CD4-positive, CD25-positive, alpha-beta regulatory T cell (primary cell): ENCODE measurements at regions not wholly inside any gene's neighbourhood (a gene's known extent, or its start where the extent isn't known, plus 50 kb on each side); places are given as distances from the start of the nearest gene placed in this dataset.

ENCODE experiments used
- ATAC-seq, 2 donors: fragments of 150-1000 bp; cut with Tn5 transposase; one replicate each; pipeline ENCODE4 v1.10.0; 2021; ENCODE audit warnings: low read depth in 2 of 2, moderate number of reproducible peaks in 2 of 2, moderate library complexity in 1 of 2
- DNase-seq, 3 donors: peaks; one replicate each; pipeline versions ENCODE4 v3.0.0 to v3.0.0-alpha.2; 2012 to 2022; ENCODE audit warnings: mixed read lengths in 1 of 3
- H3K27ac ChIP-seq: one replicate; pipeline ENCODE4 v1.7.0; 2013; ENCODE audit warnings: mild to moderate bottlenecking, low read length; ENCODE audit not compliant: insufficient read depth, poor library complexity, severe bottlenecking
- H3K27me3 ChIP-seq: one replicate; pipeline ENCODE4 v1.7.0; 2013; ENCODE audit warnings: low read length; ENCODE audit not compliant: control insufficient read depth, insufficient read depth
- H3K36me3 ChIP-seq: one replicate; pipeline ENCODE4 v1.7.0; 2013; ENCODE audit warnings: mild to moderate bottlenecking, low read length, moderate library complexity; ENCODE audit not compliant: control insufficient read depth, insufficient read depth
- H3K4me1 ChIP-seq: 2 replicates; pipeline ENCODE4 v1.7.0; 2013; ENCODE audit warnings: mild to moderate bottlenecking, low read length; ENCODE audit not compliant: insufficient read depth, control insufficient read depth, poor library complexity, severe bottlenecking
- H3K4me3 ChIP-seq: one replicate; pipeline ENCODE4 v1.7.0; 2013; ENCODE audit warnings: low read depth, mild to moderate bottlenecking, low read length, moderate library complexity
- H3K9me3 ChIP-seq, 2 experiments: 1 replicate in 1 of 2; 2 replicates in 1 of 2; pipeline ENCODE4 v1.7.0; 2013; ENCODE audit warnings: low read length in 2 of 2, mild to moderate bottlenecking in 1 of 2, moderate library complexity in 1 of 2; ENCODE audit not compliant: control insufficient read depth in 2 of 2
- H3K27ac Mint-ChIP-seq, 3 donors: one replicate each; pipeline ENCODE4 v1.8.0; 2020 to 2022; ENCODE audit warnings: mild to moderate bottlenecking in 3 of 3, mixed read lengths in 3 of 3, moderate library complexity in 2 of 3
- H3K27me3 Mint-ChIP-seq: one replicate; pipeline ENCODE4 v1.8.0; 2022; ENCODE audit warnings: mild to moderate bottlenecking, mixed read lengths
- H3K36me3 Mint-ChIP-seq: one replicate; pipeline ENCODE4 v1.8.0; 2020; ENCODE audit warnings: mixed read lengths
- H3K4me1 Mint-ChIP-seq, 4 donors: one replicate each; pipeline ENCODE4 v1.8.0; 2020 to 2022; ENCODE audit warnings: mixed read lengths in 4 of 4, mild to moderate bottlenecking in 1 of 4
- H3K4me3 Mint-ChIP-seq, 4 donors: one replicate each; pipeline ENCODE4 v1.8.0; 2020 to 2022; ENCODE audit warnings: mild to moderate bottlenecking in 4 of 4, mixed read lengths in 4 of 4, moderate library complexity in 3 of 4
- H3K9me3 Mint-ChIP-seq, 7 donors: one replicate each; pipeline ENCODE4 v1.8.0; 2020 to 2022; ENCODE audit warnings: mixed read lengths in 7 of 7, mild to moderate bottlenecking in 3 of 7, moderate library complexity in 2 of 7

DNA sequence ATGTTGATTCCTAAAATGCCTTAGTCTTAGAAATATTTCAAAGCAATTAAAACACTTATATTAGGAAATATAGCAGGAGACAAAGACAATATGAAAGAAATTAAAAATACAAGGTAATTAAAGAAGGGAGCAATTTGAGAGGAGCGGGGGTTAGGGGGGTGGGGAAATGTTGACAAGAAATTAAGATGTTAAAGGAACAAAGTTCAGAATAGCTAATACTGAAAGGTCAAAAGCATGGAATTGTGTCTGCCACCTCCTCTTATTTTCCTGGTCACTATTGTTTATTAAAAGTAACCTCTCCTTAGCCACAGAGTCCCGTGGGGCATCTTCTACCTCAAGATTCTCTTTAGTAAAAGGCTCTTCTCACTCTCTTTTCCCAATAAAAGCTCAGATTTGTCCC is 244.1 kb downstream of the MREG start:
- H3K36me3 Mint-ChIP-seq = no peaks in the 10 kb centered on the region

GRCh38 chr2:215767625-215768024 is 245.7 kb downstream of the MREG start:
- H3K36me3 ChIP-seq = no peaks in the 10 kb centered on the region
- H3K27me3 ChIP-seq = no peaks in the 10 kb centered on the region
- no peak overlapping the region for H3K27ac ChIP-seq
- Mint-ChIP-seq H3K27ac (no peak overlapping the region), H3K4me3 (no peak overlapping the region), H3K4me1 (no peaks in the 10 kb centered on the region), H3K36me3 (no peaks in the 10 kb centered on the region), H3K9me3 (peaks cover 0 to 5% (median 0%) of the 10 kb centered on the region in 7 donors), H3K27me3 (peaks cover 13% of the 10 kb centered on the region)
- no peaks in the 10 kb centered on the region for H3K9me3 ChIP-seq
- DNase-seq (no peak), ATAC-seq (no peak)
- no peak overlapping the region for H3K4me3 ChIP-seq
- no peaks in the 10 kb centered on the region for H3K4me1 ChIP-seq

More for the DNA sequence above, 244.1 kb downstream of the MREG start:
- Histone ChIP-seq H3K9me3 (no peaks in the 10 kb centered on the region), H3K27ac (no peak overlapping the region), H3K27me3 (no peaks in the 10 kb centered on the region), H3K36me3 (no peaks in the 10 kb centered on the region), H3K4me3 (no peak overlapping the region), H3K4me1 (no peaks in the 10 kb centered on the region)
- Mint-ChIP-seq H3K9me3 (peaks cover 0 to 5% (median 0%) of the 10 kb centered on the region in 7 donors), H3K4me1 (no peaks in the 10 kb centered on the region), H3K27me3 (peaks cover 6% of the 10 kb centered on the region), H3K4me3 (no peak overlapping the region), H3K27ac (no peak overlapping the region)
- ATAC-seq = no peak
- DNase-seq = no peak

DNA sequence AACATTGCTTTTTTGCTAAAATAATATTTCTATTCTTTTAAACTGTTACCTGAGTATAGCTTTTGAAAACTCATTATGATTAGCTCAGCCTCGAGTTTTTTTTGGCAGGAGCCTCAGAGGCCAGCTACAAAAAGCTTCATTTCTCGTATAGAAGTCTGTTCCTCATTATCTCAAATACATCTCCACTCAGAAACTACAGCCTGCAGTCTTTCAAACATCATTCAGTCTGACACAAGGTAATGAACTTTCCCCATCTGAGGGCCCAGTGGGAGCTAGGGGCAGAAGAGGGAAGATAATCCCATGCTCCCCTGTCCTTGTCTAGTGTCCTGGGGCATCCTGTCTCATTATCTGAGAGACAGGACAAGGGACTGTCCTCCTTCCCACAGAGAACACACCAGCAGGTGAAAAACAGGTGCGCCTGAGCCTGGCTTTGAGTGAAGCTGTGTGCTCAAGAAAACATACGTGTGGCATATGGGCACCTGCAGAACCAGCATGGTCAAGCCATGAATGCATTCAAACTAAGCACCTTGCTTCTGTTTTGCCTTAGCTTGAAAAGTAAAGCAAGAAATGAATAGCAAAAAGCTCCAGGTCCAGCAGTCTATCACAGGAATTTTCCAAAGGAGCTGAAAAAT is 247.5 kb downstream of the MREG start:
- peaks cover 0 to 5% (median 0%) of the 10 kb centered on the region in 7 donors for H3K9me3 Mint-ChIP-seq
- Histone ChIP-seq H3K4me1 (no peaks in the 10 kb centered on the region), H3K36me3 (no peaks in the 10 kb centered on the region), H3K27ac (no peak overlapping the region), H3K9me3 (no peaks in the 10 kb centered on the region), H3K27me3 (no peaks in the 10 kb centered on the region), H3K4me3 (no peak overlapping the region)
- ATAC-seq (no peak), DNase-seq (no peak)
- H3K4me3 Mint-ChIP-seq = no peak overlapping the region
- no peaks in the 10 kb centered on the region for H3K4me1 Mint-ChIP-seq
- H3K36me3 Mint-ChIP-seq = no peaks in the 10 kb centered on the region
- H3K27me3 Mint-ChIP-seq = peaks cover 13% of the 10 kb centered on the region
- H3K27ac Mint-ChIP-seq = no peak overlapping the region

DNA sequence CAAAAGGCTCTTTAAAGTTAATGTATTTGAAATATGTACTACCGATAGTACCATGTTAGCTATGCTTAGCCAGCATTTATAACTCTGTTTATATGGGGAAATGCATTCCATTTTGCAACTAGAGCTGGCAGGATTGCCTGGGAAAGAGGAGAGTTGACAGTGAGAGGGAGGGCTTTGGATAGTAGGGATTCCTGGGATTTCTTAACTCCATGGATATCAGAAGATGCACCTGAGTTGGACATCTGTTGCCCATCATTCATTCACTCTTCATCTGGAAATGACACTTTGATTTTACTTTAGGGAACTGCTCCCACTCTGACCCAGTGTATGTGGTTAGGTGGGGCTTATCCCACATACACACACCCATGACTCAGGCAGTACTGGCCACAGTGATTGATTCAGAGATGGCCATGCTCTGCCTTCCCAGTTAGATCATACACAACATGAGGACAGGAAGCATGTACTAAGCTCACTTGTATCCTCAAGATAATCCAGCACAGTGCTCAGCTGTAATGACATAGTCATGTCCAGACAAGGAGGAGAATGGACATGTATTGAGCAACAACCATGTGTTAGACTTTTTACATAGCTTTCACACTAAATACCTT is 248.8 kb downstream of the MREG start:
- H3K27me3 ChIP-seq = no peaks in the 10 kb centered on the region
- no peak for DNase-seq
- H3K36me3 ChIP-seq = no peaks in the 10 kb centered on the region

DNA sequence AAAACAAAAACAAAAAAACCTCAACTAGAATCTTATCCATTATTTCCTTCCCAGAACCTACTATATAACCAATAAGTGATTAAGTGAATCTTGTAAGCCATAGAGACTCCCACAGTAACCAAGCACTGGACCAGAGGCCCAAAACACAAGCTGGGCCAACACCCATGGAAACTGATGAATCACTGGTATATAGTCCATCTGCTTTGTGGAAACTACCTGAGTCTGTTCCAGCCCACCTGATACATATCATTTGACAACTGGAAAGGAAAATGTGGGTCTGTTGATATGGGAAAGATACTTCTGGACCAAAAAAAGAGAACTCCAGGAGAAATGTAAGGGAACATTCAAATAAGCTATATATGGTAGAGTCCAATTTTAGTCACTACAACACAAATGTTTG is 252.8 kb downstream of the MREG start:
- DNase-seq (no peak), ATAC-seq (no peak)
- Mint-ChIP-seq H3K36me3 (no peaks in the 10 kb centered on the region), H3K4me1 (no peaks in the 10 kb centered on the region), H3K27ac (no peak overlapping the region), H3K27me3 (peaks cover 12% of the 10 kb centered on the region), H3K9me3 (peaks cover 0 to 3% (median 0%) of the 10 kb centered on the region in 7 donors), H3K4me3 (no peak overlapping the region)
- no peaks in the 10 kb centered on the region for H3K27me3 ChIP-seq
- H3K4me3 ChIP-seq = no peak overlapping the region
- no peaks in the 10 kb centered on the region for H3K9me3 ChIP-seq
- H3K4me1 ChIP-seq = no peaks in the 10 kb centered on the region
- no peaks in the 10 kb centered on the region for H3K36me3 ChIP-seq
- no peak overlapping the region for H3K27ac ChIP-seq

More for the DNA sequence above, 248.8 kb downstream of the MREG start:
- Mint-ChIP-seq H3K4me1 (no peaks in the 10 kb centered on the region), H3K36me3 (no peaks in the 10 kb centered on the region), H3K9me3 (peaks cover 0 to 8% (median 0%) of the 10 kb centered on the region in 7 donors), H3K4me3 (no peak overlapping the region), H3K27ac (no peak overlapping the region), H3K27me3 (peaks cover 15% of the 10 kb centered on the region)
- H3K9me3 ChIP-seq = no peaks in the 10 kb centered on the region
- H3K4me3 ChIP-seq = no peak overlapping the region
- no peak for ATAC-seq
- H3K27ac ChIP-seq = no peak overlapping the region
- H3K4me1 ChIP-seq = no peaks in the 10 kb centered on the region

DNA sequence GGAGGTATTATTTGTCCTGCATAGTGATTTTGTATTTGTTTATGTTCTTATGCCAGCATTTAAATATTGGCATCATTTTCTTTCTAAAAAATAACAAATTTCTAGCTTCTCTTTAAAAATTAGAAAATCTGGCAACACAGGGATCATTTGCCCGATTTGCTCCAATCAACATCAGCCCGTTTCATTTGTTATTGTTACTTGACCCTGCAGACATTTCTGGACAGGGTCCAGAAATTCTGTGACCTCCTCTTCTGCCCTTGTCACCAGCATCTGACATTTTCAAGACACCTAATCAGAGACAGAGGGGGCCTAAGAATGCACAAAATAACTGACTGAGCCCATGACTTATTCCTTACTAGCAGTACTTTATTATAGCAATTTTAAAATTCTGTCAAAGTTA is 253.3 kb downstream of the MREG start:
- Histone ChIP-seq H3K4me1 (no peaks in the 10 kb centered on the region), H3K27me3 (no peaks in the 10 kb centered on the region), H3K4me3 (no peak overlapping the region), H3K36me3 (no peaks in the 10 kb centered on the region), H3K27ac (no peak overlapping the region), H3K9me3 (no peaks in the 10 kb centered on the region)
- H3K4me3 Mint-ChIP-seq = no peak overlapping the region
- H3K27me3 Mint-ChIP-seq = peaks cover 12% of the 10 kb centered on the region
- H3K36me3 Mint-ChIP-seq = no peaks in the 10 kb centered on the region
- no peak for DNase-seq
- no peak overlapping the region for H3K27ac Mint-ChIP-seq
- no peak for ATAC-seq
- peaks cover 0 to 3% (median 0%) of the 10 kb centered on the region in 7 donors for H3K9me3 Mint-ChIP-seq
- no peaks in the 10 kb centered on the region for H3K4me1 Mint-ChIP-seq

- H3K9me3 ChIP-seq = no peaks in the 10 kb centered on the region
- no peak overlapping the region for H3K27ac ChIP-seq
- no peak for DNase-seq
- no peaks in the 10 kb centered on the region for H3K36me3 ChIP-seq
- no peak overlapping the region for H3K27ac Mint-ChIP-seq
- no peak overlapping the region for H3K4me3 ChIP-seq
- no peak for ATAC-seq
- no peaks in the 10 kb centered on the region for H3K27me3 ChIP-seq
- no peaks in the 10 kb centered on the region for H3K4me1 Mint-ChIP-seq
- H3K4me1 ChIP-seq = no peaks in the 10 kb centered on the region
- H3K4me3 Mint-ChIP-seq = no peak overlapping the region
- peaks cover 0 to 6% (median 1%) of the 10 kb centered on the region in 7 donors for H3K9me3 Mint-ChIP-seq
- peaks cover 12% of the 10 kb centered on the region for H3K27me3 Mint-ChIP-seq
- no peaks in the 10 kb centered on the region for H3K36me3 Mint-ChIP-seq
Measured at GRCh38 chr2:215758691-215759090, 254.7 kb downstream of the MREG start.

GRCh38 chr2:215756346-215756730 is 257.0 kb downstream of the MREG start:
- no peaks in the 10 kb centered on the region for H3K36me3 Mint-ChIP-seq
- Histone ChIP-seq H3K4me1 (no peaks in the 10 kb centered on the region), H3K27me3 (no peaks in the 10 kb centered on the region), H3K4me3 (no peak overlapping the region), H3K27ac (no peak overlapping the region), H3K36me3 (no peaks in the 10 kb centered on the region), H3K9me3 (no peaks in the 10 kb centered on the region)
- no peaks in the 10 kb centered on the region for H3K4me1 Mint-ChIP-seq
- H3K27ac Mint-ChIP-seq = no peak overlapping the region
- DNase-seq (no peak), ATAC-seq (no peak)
- peaks cover 0 to 6% (median 0%) of the 10 kb centered on the region in 7 donors for H3K9me3 Mint-ChIP-seq
- no peak overlapping the region for H3K4me3 Mint-ChIP-seq
- H3K27me3 Mint-ChIP-seq = peaks cover 5% of the 10 kb centered on the region
